C4-2B (cell line): ENCODE measurements at regions not wholly inside any gene's neighbourhood (a gene's known extent, or its start where the extent isn't known, plus 50 kb on each side); places are given as distances from the start of the nearest gene placed in this dataset.

Source experiments
- H3K27ac ChIP-seq: fragments of 450-650 bp; 2 replicates; pipeline ENCODE4 v1.5.1; 2017
- CTCF ChIP-seq: fragments of 450-650 bp; conservative IDR thresholded peaks from 2 replicates; pipeline ENCODE4 v1.5.1; 2017; ENCODE audit warnings: mild to moderate bottlenecking
- ZFX ChIP-seq: fragments of 450-650 bp; IDR thresholded peaks from 2 replicates; pipeline ENCODE4 v1.6.1; 2017

GRCh38 chr20:1778338-1778737, 116.9 kb upstream of the SIRPA start:
- TF ChIP-seq ZFX (no peak), CTCF (no peak)
- H3K27ac ChIP-seq: no peak overlapping the region

GRCh38 chr20:1777476-1777820, 117.8 kb upstream of the SIRPA start:
- TF ChIP-seq ZFX (no peak), CTCF (peak; percentile 52)

GRCh38 chr20:1776681-1777475, 118.3 kb upstream of the SIRPA start:
- TF ChIP-seq ZFX (peak; percentile 36), CTCF (peak; percentile 86)
- H3K27ac ChIP-seq: peak overlapping the region; percentile 49

More at GRCh38 chr20:1777476-1777820, 117.8 kb upstream of the SIRPA start:
- no peak overlapping the region; the same call in 1 of the 2 replicates for H3K27ac ChIP-seq

- H3K27ac ChIP-seq: no peak overlapping the region
Measured at GRCh38 chr20:1775117-1775516, 117.5 kb upstream of the SIRPG start.

GRCh38 chr20:1774479-1774878, 116.9 kb upstream of the SIRPG start:
- no peak overlapping the region for H3K27ac ChIP-seq
- TF ChIP-seq ZFX (no peak), CTCF (no peak)

More at GRCh38 chr20:1775117-1775516, 117.5 kb upstream of the SIRPG start:
- TF ChIP-seq CTCF (no peak), ZFX (no peak)

- no peak for TF ChIP-seq CTCF
- no peak for TF ChIP-seq ZFX
- no peak overlapping the region for H3K27ac ChIP-seq
Measured at GRCh38 chr20:1773816-1774215, 116.2 kb upstream of the SIRPG start.

GRCh38 chr20:1769491-1769890, 111.9 kb upstream of the SIRPG start:
- no peak for TF ChIP-seq ZFX
- TF ChIP-seq CTCF: no peak
- H3K27ac ChIP-seq: no peak overlapping the region
